HL-60 (cell line): ENCODE measurements at regions not wholly inside any gene's neighbourhood (a gene's known extent, or its start where the extent isn't known, plus 50 kb on each side); places are given as distances from the start of the nearest gene placed in this dataset.

ENCODE experiments used
- DNase-seq, 2 experiments: peaks; one replicate each; pipeline ENCODE4 v3.0.0-alpha.2; 2010 to 2020; ENCODE audit warnings: low read depth in 1 of 2, low spot score in 1 of 2
- H3K27ac ChIP-seq: fragments of 250-450 bp; sonication (Bioruptor Pico); replicated peaks from 2 replicates; pipeline ENCODE4 v1.5.1; 2020; ENCODE audit warnings: mild to moderate bottlenecking, moderate library complexity
- H3K27me3 ChIP-seq: fragments of 250-450 bp; sonication (Bioruptor Pico); 2 replicates; pipeline ENCODE4 v1.5.1; 2021; ENCODE audit warnings: mild to moderate bottlenecking, moderate library complexity; ENCODE audit not compliant: insufficient read depth, poor library complexity, severe bottlenecking
- H3K4me3 ChIP-seq: replicated peaks from 2 replicates; pipeline ENCODE4 v1.5.1; 2011; ENCODE audit warnings: mild to moderate bottlenecking, control low read depth, low read length; ENCODE audit not compliant: insufficient read depth
- CTCF ChIP-seq: IDR thresholded peaks from one replicate; pipeline ENCODE4 v1.5.1; 2011; ENCODE audit warnings: low read length, control low read depth, inconsistent platforms; ENCODE audit not compliant: insufficient read depth
- GABPA ChIP-seq: IDR thresholded peaks from 2 replicates; pipeline ENCODE4 v1.6.1; 2012; ENCODE audit warnings: low read depth
- POLR2AphosphoS5 ChIP-seq: IDR thresholded peaks from 2 replicates; pipeline ENCODE4 v1.6.1; 2012; ENCODE audit warnings: low read depth
- REST ChIP-seq: IDR thresholded peaks from 2 replicates; pipeline ENCODE4 v1.6.1; 2012; ENCODE audit warnings: low read depth; ENCODE audit not compliant: insufficient replicate concordance
- SPI1 ChIP-seq: IDR thresholded peaks from 2 replicates; pipeline ENCODE4 v1.6.1; 2012; ENCODE audit warnings: low read depth, mild to moderate bottlenecking, borderline replicate concordance

GRCh38 chr3:144762091-144762490, 790.5 kb downstream of the DIPK2A start:
- H3K27me3 ChIP-seq, result no peaks in the 10 kb centered on the region
- H3K27ac ChIP-seq, result no peak overlapping the region
- DNase-seq, result no peak
- no peak overlapping the region for H3K4me3 ChIP-seq
- TF ChIP-seq CTCF, result no peak
- TF ChIP-seq POLR2AphosphoS5, result no peak
- no peak for TF ChIP-seq GABPA
- TF ChIP-seq SPI1, result no peak
- TF ChIP-seq REST, result no peak

GRCh38 chr3:144763878-144764454, 792.3 kb downstream of the DIPK2A start:
- DNase-seq, result no peak
- TF ChIP-seq CTCF (no peak), REST (no peak), POLR2AphosphoS5 (no peak), GABPA (no peak), SPI1 (no peak)
- Histone ChIP-seq H3K4me3 (no peak overlapping the region), H3K27ac (no peak overlapping the region), H3K27me3 (no peaks in the 10 kb centered on the region)

GRCh38 chr3:144770281-144770680, 798.7 kb downstream of the DIPK2A start:
- H3K27me3 ChIP-seq, result no peaks in the 10 kb centered on the region
- no peak overlapping the region for H3K27ac ChIP-seq
- TF ChIP-seq POLR2AphosphoS5 (no peak), CTCF (no peak), GABPA (no peak), REST (no peak), SPI1 (no peak)
- no peak overlapping the region for H3K4me3 ChIP-seq
- DNase-seq, result no peak
